ENCODE measurements at regions not wholly inside any gene's neighbourhood (a gene's known extent, or its start where the extent isn't known, plus 50 kb on each side); places are given as distances from the start of the nearest gene placed in this dataset.

GRCh38 chr1:5502311-5503194, 489.7 kb downstream of the NPHP4 start:
- no peak overlapping the region for H3K4me3 ChIP-seq (ENCODE audit: low read depth, low read length)

DNA sequence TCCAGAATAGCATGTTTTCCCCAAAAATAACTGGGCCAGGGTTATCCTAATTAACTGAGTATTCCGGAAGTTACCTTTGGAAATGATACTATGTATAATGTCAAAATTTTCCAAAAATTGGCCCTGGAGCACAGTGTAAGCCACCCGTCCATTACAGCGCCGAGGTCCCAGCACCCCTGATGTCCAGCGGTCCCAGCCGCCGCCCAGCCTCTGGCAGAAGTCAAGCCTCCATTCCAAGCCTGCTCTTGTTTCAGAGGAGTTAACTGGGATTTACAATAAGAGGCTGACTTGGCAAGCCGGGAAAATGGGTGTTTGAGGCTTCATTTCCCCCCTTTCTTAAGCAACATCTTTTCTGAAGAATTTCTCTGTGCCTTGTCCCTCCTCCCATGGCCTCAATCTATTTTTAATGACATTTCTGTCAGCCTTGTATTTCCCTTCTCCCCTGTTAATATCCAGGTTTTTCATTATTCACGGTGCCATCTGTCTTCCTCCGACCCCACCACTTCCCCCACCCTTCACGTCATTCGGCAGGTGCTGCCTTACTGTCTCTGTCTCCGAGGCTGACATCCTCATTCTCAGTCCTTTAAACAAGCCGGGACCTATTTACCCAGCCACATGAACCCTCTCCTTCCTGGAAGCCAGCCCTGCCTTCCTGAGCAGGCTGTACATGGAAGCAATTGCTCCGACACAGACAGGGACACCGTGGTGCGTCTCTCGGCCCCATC, 490.9 kb downstream of the NPHP4 start:
- no peak for DNase-seq (ENCODE audit: low read depth)
- no peak overlapping the region for H3K4me3 ChIP-seq (ENCODE audit: low read depth, low read length)

More at GRCh38 chr1:5502311-5503194, 489.7 kb downstream of the NPHP4 start:
- no peak for DNase-seq (ENCODE audit: low read depth)

DNA sequence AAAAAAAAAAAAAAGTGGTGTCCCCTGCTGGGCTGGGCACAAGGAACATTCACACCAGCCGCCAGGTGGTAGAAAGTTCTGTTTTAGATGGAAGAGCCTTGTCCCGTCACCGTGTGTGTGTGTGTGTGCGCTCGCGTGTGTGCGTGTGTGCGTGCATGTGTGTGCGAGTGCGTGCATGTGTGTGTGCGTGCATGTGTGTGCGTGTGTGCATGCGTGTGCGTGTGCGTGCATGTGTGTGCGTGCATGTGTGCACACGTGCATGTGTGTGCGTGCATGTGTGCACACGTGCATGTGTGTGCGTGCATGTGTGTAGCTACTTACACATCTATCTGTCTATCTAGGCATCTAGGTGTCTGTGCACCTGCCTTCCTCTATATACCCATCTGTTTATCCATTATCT, 491.7 kb downstream of the NPHP4 start:
- no peak overlapping the region for H3K4me3 ChIP-seq (ENCODE audit: low read depth, low read length)
- DNase-seq (ENCODE audit: low read depth): no peak

- no peak overlapping the region for H3K4me3 ChIP-seq (ENCODE audit: low read depth, low read length)
- no peak for DNase-seq (ENCODE audit: low read depth)
Observed at GRCh38 chr1:5497503-5497902, 494.7 kb downstream of the NPHP4 start.

- H3K4me3 ChIP-seq (ENCODE audit: low read depth, low read length): no peak overlapping the region
- DNase-seq (ENCODE audit: low read depth): no peak
Observed at GRCh38 chr1:5495596-5496410, 496.4 kb downstream of the NPHP4 start.

DNA sequence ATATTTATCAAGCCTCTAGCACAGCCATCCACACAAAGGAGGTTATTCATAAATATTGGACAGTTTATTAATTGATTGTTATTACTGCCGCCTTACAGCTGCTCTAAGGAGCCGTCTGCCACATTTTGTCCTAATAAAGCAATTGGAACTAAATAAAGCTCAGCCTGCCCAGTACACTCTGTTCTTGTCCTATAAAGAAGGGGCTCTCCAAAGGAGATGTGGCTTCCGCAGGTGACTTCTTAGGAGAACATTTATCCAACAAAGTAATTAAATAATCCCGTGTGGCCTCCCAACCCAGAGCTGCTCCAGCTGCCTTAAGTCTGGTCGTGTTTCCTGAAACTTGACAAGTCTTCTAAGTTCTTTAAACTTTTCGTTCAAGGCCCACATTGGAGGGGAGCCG, 497.7 kb downstream of the NPHP4 start:
- H3K4me3 ChIP-seq (ENCODE audit: low read depth, low read length): no peak overlapping the region
- DNase-seq (ENCODE audit: low read depth): no peak

- DNase-seq (ENCODE audit: low read depth): no peak
- no peak overlapping the region for H3K4me3 ChIP-seq (ENCODE audit: low read depth, low read length)
Observed at GRCh38 chr1:5493851-5494311, 498.3 kb downstream of the NPHP4 start.

DNA sequence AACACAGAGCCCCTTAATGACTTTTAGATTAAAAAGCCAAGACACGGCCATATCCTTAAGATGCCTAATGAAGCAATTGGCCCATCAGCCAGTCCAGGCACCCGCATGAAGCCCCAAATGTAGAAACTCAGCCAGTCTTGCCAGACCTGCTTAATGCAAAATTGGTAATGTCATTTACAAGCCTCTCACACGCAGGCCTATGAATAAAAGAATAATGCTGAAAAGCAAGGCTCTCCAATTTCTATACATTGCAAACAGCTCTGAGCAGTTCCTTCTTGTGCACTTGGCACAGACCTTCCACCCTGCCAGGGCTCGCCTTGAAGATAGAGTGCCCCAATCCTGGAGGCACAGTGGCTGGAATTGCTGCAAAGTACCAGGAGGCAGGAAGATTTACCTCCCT, 498.9 kb downstream of the NPHP4 start:
- no peak for DNase-seq (ENCODE audit: low read depth)
- no peak overlapping the region for H3K4me3 ChIP-seq (ENCODE audit: low read depth, low read length)

DNA sequence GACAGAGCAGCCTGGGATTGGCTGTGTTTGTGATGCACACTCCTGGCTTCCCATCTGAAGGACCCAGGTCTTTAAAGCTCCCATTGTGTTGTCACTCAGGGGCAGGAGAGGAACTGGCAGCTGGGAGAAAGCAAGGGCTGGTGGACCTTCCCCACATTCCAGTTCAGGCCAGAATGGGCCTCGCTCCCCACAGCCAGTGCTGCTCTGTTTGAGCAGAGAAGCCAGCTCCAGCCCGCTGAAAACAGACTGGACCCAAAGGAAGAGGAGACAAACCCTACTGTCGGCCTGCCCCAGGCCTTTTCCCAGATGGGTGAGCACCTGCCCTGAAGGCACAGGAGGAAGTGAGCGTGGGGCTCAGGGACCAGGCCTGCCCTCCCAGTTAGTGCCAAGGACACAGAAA, 499.4 kb downstream of the NPHP4 start:
- H3K4me3 ChIP-seq (ENCODE audit: low read depth, low read length): no peak overlapping the region
- DNase-seq (ENCODE audit: low read depth): no peak

DNA sequence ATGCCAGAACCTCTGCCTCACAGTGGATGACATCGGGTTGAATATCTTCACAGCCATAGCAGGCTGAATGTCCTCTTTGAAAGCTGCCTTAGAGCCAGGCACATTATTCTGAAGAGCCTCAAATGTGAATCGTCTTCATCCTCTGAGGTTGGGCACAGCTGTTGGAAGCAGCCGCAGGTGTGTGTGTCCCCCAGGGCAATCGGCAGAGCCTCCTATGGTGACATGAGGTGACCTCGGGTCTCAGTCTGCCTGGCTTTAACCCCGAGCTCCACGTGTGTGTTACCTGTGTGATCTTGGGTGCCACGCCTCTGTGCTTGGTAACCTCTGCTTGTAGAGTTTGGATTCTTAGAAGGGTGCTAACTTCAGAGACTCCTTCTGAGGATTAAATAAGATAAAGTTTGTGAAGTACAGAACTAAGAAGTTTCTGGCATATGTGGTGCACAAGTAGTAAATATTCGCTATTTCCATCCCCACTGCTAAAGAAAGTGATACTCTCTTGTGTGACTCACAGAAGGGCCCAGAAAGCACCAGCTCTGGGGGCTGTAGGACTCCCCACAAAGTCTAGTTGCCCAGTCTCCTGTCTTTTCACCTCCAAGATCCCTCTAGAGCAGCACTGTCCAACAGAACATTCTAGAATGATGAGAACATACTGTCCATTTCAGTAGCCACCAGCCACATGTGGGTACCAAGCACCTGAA, 500.9 kb downstream of the NPHP4 start:
- no peak for DNase-seq (ENCODE audit: low read depth)

GRCh38 chr1:5490635-5491034, 501.6 kb downstream of the NPHP4 start:
- DNase-seq (ENCODE audit: low read depth): no peak
- no peak overlapping the region for H3K4me3 ChIP-seq (ENCODE audit: low read depth, low read length)

More for the DNA sequence above, 500.9 kb downstream of the NPHP4 start:
- H3K4me3 ChIP-seq (ENCODE audit: low read depth, low read length): no peak overlapping the region

GRCh38 chr1:5488448-5488847, 503.8 kb downstream of the NPHP4 start:
- H3K4me3 ChIP-seq (ENCODE audit: low read depth, low read length): no peak overlapping the region
- DNase-seq (ENCODE audit: low read depth): no peak

DNA sequence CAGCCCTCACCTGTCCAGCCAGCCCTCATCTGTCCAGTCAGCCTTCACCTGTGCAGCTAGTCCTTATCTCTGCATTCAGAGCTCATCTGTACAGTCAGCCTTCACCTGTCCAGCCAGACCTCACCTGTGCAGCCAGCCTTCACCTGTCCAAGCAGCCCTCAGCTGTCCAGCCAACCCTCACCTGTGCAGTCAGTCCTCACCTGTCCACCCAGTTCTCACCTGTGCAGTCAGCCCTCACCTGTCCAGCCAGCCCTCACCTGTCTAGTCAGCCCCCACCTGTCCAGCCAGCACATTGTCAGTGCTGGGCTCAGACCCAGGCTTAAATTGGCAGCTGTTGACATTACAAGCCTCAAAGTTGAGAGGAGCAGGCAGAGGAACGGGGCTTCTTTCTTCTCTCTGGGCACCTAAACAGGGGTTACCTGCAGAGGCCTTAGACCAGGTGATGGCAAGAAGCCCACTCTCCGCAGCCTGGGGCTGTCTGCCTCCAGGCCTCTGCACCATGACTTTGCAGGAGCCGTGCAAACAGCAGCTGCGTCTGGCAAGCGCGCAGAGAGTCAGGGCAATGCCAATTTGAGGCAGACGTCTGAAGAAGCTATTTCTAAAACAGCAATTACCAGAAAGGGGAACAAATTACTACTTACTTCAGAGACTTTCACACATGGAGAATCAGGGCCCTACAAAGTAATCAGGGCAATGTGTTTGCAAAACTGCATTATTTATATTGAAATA, 506.1 kb downstream of the NPHP4 start:
- DNase-seq (ENCODE audit: low read depth): no peak
- H3K4me3 ChIP-seq (ENCODE audit: low read depth, low read length): no peak overlapping the region

- no peak for DNase-seq (ENCODE audit: low read depth)
- H3K4me3 ChIP-seq (ENCODE audit: low read depth, low read length): no peak overlapping the region
Observed at GRCh38 chr1:5485436-5485835, 506.8 kb downstream of the NPHP4 start.

- DNase-seq (ENCODE audit: low read depth): no peak
- no peak overlapping the region for H3K4me3 ChIP-seq (ENCODE audit: low read depth, low read length)
Observed at GRCh38 chr1:5484451-5485165, 507.6 kb downstream of the NPHP4 start.

DNA sequence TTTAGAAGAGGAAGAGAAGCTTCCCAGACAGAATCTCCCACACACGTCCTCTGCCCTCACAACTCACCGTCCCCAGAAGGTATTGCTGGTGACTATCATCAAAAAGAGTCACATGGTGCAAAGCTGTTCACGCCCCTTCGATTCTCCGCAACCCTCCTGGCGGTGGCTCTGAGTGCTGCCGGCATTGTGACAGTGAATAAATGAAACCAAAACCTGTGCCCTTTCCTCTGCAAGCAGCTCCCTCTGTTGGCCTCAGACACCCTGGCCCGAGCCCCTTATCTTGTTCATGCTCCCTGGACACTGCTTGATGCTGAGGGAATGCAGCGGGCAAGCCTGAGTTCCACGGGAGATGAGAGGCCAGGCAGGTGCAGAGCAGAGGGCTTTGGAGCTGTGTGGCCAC, 510.3 kb downstream of the NPHP4 start:
- H3K4me3 ChIP-seq (ENCODE audit: low read depth, low read length): no peak overlapping the region
- no peak for DNase-seq (ENCODE audit: low read depth)

DNA sequence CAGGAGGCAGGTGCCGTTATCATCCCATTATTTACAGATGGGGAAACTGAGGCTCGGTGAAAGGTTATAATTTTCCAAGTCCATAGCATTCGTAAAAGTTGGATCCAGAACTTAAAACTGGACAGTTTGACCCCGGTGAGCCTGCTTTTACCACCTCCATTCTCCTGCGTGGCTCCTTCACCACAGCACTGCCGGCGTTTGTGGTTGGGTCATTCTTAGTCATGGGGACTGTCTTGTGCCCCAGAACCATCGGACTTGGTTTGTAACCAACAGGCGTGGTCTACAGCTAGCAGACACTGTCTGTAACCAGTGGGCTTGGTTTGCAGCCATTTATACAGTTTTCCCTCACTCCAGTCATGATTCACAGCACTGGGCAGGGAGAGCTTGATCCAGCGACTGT, 511.3 kb downstream of the NPHP4 start:
- H3K4me3 ChIP-seq (ENCODE audit: low read depth, low read length): no peak overlapping the region

More for the DNA sequence above, 511.3 kb downstream of the NPHP4 start:
- DNase-seq (ENCODE audit: low read depth): no peak
